ENCODE measurements at regions not wholly inside any gene's neighbourhood (a gene's known extent, or its start where the extent isn't known, plus 50 kb on each side); places are given as distances from the start of the nearest gene placed in this dataset.

DNA sequence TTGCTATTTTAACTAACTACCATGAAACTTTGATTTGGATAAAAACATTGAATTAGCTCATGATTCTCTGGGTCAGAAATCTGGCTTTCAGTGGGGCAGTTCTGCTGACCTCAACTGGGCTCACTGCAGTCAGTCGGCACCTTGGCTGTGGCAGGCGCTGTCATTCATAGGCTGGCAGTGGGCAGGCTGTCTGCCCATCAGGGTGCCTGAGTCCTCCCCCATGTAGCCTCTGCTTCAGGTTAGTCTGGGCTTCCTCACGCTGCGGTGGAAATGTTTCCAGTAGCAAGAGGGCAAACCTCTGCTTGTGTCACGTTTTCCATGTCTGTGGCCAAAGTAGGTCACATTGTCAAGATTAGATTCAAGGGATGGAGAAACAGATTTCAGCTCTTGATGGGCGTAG, 251.0 kb upstream of the TCF21 start:
- Histone ChIP-seq H3K18ac (ENCODE audit: extremely low read depth, low read length) (no peak overlapping the region), H3K14ac (ENCODE audit: insufficient read length) (no peak overlapping the region), H3K79me1 (ENCODE audit: low read depth, low read length) (no peaks in the 10 kb centered on the region), H3K4me1 (replicated peaks in 1 of 4; ENCODE audit: control insufficient read depth in 3 of 4, insufficient read depth in 4 of 4, low read length in 3 of 4) (no peaks in the 10 kb centered on the region), H3K27ac (ENCODE audit: low read depth, low read length) (no peak overlapping the region), H3K9me3 (ENCODE audit: insufficient read depth in 2 of 2, low read depth in 1 of 2, low read length in 1 of 2) (no peaks in the 10 kb centered on the region; a peak in 1 of 4 replicates), H3K23me2 (ENCODE audit: low read depth, low read length) (no peaks in the 10 kb centered on the region), H2BK20ac (ENCODE audit: low read length) (no peak overlapping the region), H4K8ac (ENCODE audit: extremely low read depth, insufficient read depth, low read length) (0 out of 2 replicates have a peak overlapping the region, but pooled peaks have one; percentile 22), H3K4me3 (ENCODE audit: extremely low read depth in 1 of 4, insufficient read depth in 2 of 4, low read depth in 3 of 4, low read length in 4 of 4) (no peak overlapping the region), H2BK120ac (replicated peaks; ENCODE audit: low read depth, low read length) (no peak overlapping the region), H3K4ac (replicated peaks; ENCODE audit: insufficient read length, low read depth, low read length) (no peak overlapping the region), H3K56ac (replicated peaks; ENCODE audit: insufficient read length, low read depth, low read length) (no peak overlapping the region), H2BK12ac (ENCODE audit: low read depth, low read length) (no peak overlapping the region), H4K91ac (replicated peaks; ENCODE audit: insufficient read length, low read length) (no peak overlapping the region), H2AFZ (ENCODE audit: low read length) (0 out of 2 replicates have a peak overlapping the region, but pooled peaks have one; percentile 61), H3K36me3 (ENCODE audit: control insufficient read depth in 2 of 4, insufficient read depth in 4 of 4, low read length in 3 of 4) (no peaks in the 10 kb centered on the region), H3K27me3 (replicated peaks in 1 of 4; ENCODE audit: control insufficient read depth in 3 of 4, extremely low read depth in 1 of 4, insufficient read depth in 3 of 4, low read length in 3 of 4) (no peaks in the 10 kb centered on the region), H4K5ac (ENCODE audit: insufficient read length, low read depth, low read length) (no peak overlapping the region), H3K9ac (replicated peaks in 1 of 4; ENCODE audit: extremely low read depth in 1 of 4, low read depth in 3 of 4, low read length in 3 of 4) (no peak overlapping the region), H3K4me2 (ENCODE audit: insufficient read depth in 1 of 2, low read depth in 2 of 2, low read length in 2 of 2) (no peak overlapping the region), H2AK5ac (ENCODE audit: low read depth, low read length) (no peak overlapping the region), H2BK15ac (ENCODE audit: low read length) (no peak overlapping the region), H2BK5ac (ENCODE audit: low read depth, low read length) (no peak overlapping the region), H3K79me2 (ENCODE audit: control insufficient read depth in 1 of 2, insufficient read depth in 2 of 2, low read length in 2 of 2) (no peaks in the 10 kb centered on the region), H4K20me1 (replicated peaks in 1 of 2; ENCODE audit: control insufficient read depth in 1 of 2, insufficient read depth in 2 of 2, low read length in 2 of 2) (no peaks in the 10 kb centered on the region), H3K23ac (ENCODE audit: insufficient read length) (no peak overlapping the region)
- FAIRE-seq (no peak), DNase-seq (ENCODE audit: low read depth in 1 of 2, low spot score in 2 of 2) (no peak)
- CTCF ChIA-PET (ENCODE audit: partially characterized antibody), result interaction anchor here (0.8 to 1.6 kb wide), 3 partner anchors 46 to 459 kb away, joined by 3 read pairs; no protein-coding TSS in a partner anchor
- POLR2A ChIA-PET (ENCODE audit: partially characterized antibody), result no interaction called here
- 86% methylated on average over 6 of the region's 6 CpGs; no CpG with 5 or more reads in 1 of the 2 experiments for WGBS, 2 experiments (ENCODE audit: extremely low coverage in 1 of 2, insufficient coverage in 1 of 2, insufficient read length in 1 of 2, insufficient replicate concordance in 2 of 2, low coverage in 1 of 2, low lambda C conversion rate in 2 of 2, missing lambda C conversion rate in 1 of 2)
- TF ChIP-seq TAF7 (optimal IDR thresholded peaks at IDR 0.05; ENCODE audit: borderline replicate concordance, low read depth, low read length) (no peak), SIX5 (IDR thresholded peaks at IDR 0.05; ENCODE audit: low read depth, low read length) (no peak), EP300 (IDR thresholded peaks at IDR 0.05; ENCODE audit: borderline replicate concordance in 1 of 2, low read depth in 2 of 2, low read length in 2 of 2) (no peak)

Data from H1 (cell line).